ENCODE measurements at regions not wholly inside any gene's neighbourhood (a gene's known extent, or its start where the extent isn't known, plus 50 kb on each side); places are given as distances from the start of the nearest gene placed in this dataset.
"Not testable (repeated sequence)": the region's sequence is repeated elsewhere in the genome, so short reads cannot be mapped to it uniquely, and the experiment has no call there.

GRCh38 chr5:34452170-34452828 is 203.8 kb upstream of the RAI14 start:
- no peak for DNase-seq

GRCh38 chr5:34455098-34455497 is 201.0 kb upstream of the RAI14 start:
- DNase-seq: no peak

- DNase-seq: no peak
These were observed 196.2 kb upstream of the RAI14 start for GRCh38 chr5:34459908-34460307.

- DNase-seq: no peak
These were observed 195.6 kb upstream of the RAI14 start for GRCh38 chr5:34460496-34460895.

GRCh38 chr5:34464829-34465228 is 191.3 kb upstream of the RAI14 start:
- DNase-seq: no peak

GRCh38 chr5:34465301-34465700 is 190.8 kb upstream of the RAI14 start:
- peak; percentile 33 for DNase-seq

- not testable (repeated sequence) for DNase-seq
These were observed 189.4 kb upstream of the RAI14 start for GRCh38 chr5:34466519-34467388.

- DNase-seq: no peak
These were observed 188.7 kb upstream of the RAI14 start for GRCh38 chr5:34467436-34467835.

GRCh38 chr5:34467984-34468383 is 188.1 kb upstream of the RAI14 start:
- not testable (repeated sequence) for DNase-seq

GRCh38 chr5:34469971-34470370 is 186.2 kb upstream of the RAI14 start:
- no peak for DNase-seq

- DNase-seq: no peak
These were observed 181.5 kb upstream of the RAI14 start for GRCh38 chr5:34474573-34475021.

GRCh38 chr5:34475249-34475966 is 180.7 kb upstream of the RAI14 start:
- no peak for DNase-seq

GRCh38 chr5:34476941-34477565 is 179.1 kb upstream of the RAI14 start:
- no peak for DNase-seq

- no peak for DNase-seq
These were observed 175.2 kb upstream of the RAI14 start for GRCh38 chr5:34480810-34481528.

GRCh38 chr5:34483442-34484033 is 172.6 kb upstream of the RAI14 start:
- DNase-seq: no peak

GRCh38 chr5:34484216-34484920 is 171.8 kb upstream of the RAI14 start:
- no peak for DNase-seq

- DNase-seq: no peak
These were observed 170.4 kb upstream of the RAI14 start for GRCh38 chr5:34485768-34486030.

GRCh38 chr5:34486160-34486848 is 169.8 kb upstream of the RAI14 start:
- DNase-seq: peak; percentile 85

- DNase-seq: no peak
These were observed 169.3 kb upstream of the RAI14 start for GRCh38 chr5:34486849-34487158.

- DNase-seq: peak; percentile 87
These were observed 168.8 kb upstream of the RAI14 start for GRCh38 chr5:34487159-34487879.
